Superior temporal gyrus (tissue), 1 donor: ENCODE measurements at regions not wholly inside any gene's neighbourhood (a gene's known extent, or its start where the extent isn't known, plus 50 kb on each side); places are given as distances from the start of the nearest gene placed in this dataset.

ENCODE experiments used
- DNase-seq: peaks from one replicate; pipeline ENCODE4 v3.0.0-alpha.2; 2016; ENCODE audit errors: extremely low spot score

GRCh38 chr5:160508780-160509361, 87.2 kb downstream of the PTTG1 start:
- DNase-seq: peak; percentile 91

GRCh38 chr5:160511280-160511929, 89.8 kb downstream of the PTTG1 start:
- no peak for DNase-seq
